HepG2 (cell line): ENCODE measurements at regions not wholly inside any gene's neighbourhood (a gene's known extent, or its start where the extent isn't known, plus 50 kb on each side); places are given as distances from the start of the nearest gene placed in this dataset.

ENCODE experiments used
- JUND ChIP-seq: sonication (generic); formaldehyde crosslinking; IDR thresholded peaks from 2 replicates; pipeline ENCODE4 v1.8.0; 2022; ENCODE audit warnings: mild to moderate bottlenecking, missing genetic modification reagents
- MTF1 ChIP-seq: sonication (generic); formaldehyde crosslinking; IDR thresholded peaks from 2 replicates; pipeline ENCODE4 v1.5.0; 2020; ENCODE audit warnings: missing genetic modification reagents
- PHF5A ChIP-seq: IDR thresholded peaks from one replicate; pipeline ENCODE4 v1.6.1; 2018; ENCODE audit warnings: low read depth, missing genetic modification reagents; ENCODE audit not compliant: unreplicated experiment
- SP1 ChIP-seq, 2 experiments: fragments of 450-650 bp in 1 of 2; sonication (generic) in 1 of 2; formaldehyde crosslinking in 1 of 2; IDR thresholded peaks; 2 replicates each; pipeline versions ENCODE4 v1.4.0 to v1.6.1; 2016 to 2020; ENCODE audit warnings: missing genetic modification reagents in 1 of 2
- TF ChIP-seq, protein P1 (sequence below): sonication (generic); formaldehyde crosslinking; IDR thresholded peaks from 2 replicates; pipeline ENCODE4 v1.9.0; 2021; ENCODE audit warnings: missing genetic modification reagents, borderline replicate concordance
- TF ChIP-seq, protein P2 (sequence below): sonication (generic); formaldehyde crosslinking; IDR thresholded peaks from 2 replicates; pipeline ENCODE4 v1.8.0; 2023; ENCODE audit warnings: mild to moderate bottlenecking, missing genetic modification reagents
- TF ChIP-seq, protein P3 (sequence below): fragments of 450-650 bp; IDR thresholded peaks from 2 replicates; pipeline ENCODE4 v1.6.1; 2016

DNA sequence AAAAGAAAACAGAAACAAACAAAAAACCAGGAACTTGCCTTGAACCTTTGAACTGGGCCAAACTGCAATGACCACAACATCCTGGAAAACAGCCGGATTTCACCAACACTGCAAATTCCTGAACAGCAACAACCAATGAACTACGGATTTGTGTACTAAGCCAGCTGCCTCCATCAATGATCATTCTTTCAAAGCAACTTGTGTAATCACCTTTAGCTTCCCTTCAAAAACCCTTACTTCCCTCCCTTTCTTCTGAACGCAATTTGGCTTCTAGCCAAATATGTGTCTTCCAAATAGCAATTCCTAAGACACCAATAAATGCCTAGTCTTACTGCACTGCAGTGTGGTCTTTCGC is 98.5 kb upstream of the FAM47C start:
- TF ChIP-seq PHF5A (CRISPR knock-in tag) (no peak), JUND (CRISPR knock-in tag) (no peak), MTF1 (no peak), SP1 (IDR thresholded peaks at IDR 0.05) (no peak), SP1 (CRISPR knock-in tag; IDR thresholded peaks at IDR 0.05) (no peak)
- TF ChIP-seq, protein P1, sequence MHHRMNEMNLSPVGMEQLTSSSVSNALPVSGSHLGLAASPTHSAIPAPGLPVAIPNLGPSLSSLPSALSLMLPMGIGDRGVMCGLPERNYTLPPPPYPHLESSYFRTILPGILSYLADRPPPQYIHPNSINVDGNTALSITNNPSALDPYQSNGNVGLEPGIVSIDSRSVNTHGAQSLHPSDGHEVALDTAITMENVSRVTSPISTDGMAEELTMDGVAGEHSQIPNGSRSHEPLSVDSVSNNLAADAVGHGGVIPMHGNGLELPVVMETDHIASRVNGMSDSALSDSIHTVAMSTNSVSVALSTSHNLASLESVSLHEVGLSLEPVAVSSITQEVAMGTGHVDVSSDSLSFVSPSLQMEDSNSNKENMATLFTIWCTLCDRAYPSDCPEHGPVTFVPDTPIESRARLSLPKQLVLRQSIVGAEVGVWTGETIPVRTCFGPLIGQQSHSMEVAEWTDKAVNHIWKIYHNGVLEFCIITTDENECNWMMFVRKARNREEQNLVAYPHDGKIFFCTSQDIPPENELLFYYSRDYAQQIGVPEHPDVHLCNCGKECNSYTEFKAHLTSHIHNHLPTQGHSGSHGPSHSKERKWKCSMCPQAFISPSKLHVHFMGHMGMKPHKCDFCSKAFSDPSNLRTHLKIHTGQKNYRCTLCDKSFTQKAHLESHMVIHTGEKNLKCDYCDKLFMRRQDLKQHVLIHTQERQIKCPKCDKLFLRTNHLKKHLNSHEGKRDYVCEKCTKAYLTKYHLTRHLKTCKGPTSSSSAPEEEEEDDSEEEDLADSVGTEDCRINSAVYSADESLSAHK (CRISPR knock-in tag) = no peak
- TF ChIP-seq, protein P2, sequence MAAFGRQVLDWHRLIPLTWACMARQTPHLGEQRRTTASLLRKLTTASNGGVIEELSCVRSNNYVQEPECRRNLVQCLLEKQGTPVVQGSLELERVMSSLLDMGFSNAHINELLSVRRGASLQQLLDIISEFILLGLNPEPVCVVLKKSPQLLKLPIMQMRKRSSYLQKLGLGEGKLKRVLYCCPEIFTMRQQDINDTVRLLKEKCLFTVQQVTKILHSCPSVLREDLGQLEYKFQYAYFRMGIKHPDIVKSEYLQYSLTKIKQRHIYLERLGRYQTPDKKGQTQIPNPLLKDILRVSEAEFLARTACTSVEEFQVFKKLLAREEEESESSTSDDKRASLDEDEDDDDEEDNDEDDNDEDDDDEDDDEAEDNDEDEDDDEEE (CRISPR knock-in tag) = no peak
- TF ChIP-seq, protein P3, sequence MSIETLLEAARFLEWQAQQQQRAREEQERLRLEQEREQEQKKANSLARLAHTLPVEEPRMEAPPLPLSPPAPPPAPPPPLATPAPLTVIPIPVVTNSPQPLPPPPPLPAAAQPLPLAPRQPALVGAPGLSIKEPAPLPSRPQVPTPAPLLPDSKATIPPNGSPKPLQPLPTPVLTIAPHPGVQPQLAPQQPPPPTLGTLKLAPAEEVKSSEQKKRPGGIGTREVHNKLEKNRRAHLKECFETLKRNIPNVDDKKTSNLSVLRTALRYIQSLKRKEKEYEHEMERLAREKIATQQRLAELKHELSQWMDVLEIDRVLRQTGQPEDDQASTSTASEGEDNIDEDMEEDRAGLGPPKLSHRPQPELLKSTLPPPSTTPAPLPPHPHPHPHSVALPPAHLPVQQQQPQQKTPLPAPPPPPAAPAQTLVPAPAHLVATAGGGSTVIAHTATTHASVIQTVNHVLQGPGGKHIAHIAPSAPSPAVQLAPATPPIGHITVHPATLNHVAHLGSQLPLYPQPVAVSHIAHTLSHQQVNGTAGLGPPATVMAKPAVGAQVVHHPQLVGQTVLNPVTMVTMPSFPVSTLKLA = no peak
